ENCODE measurements at regions not wholly inside any gene's neighbourhood (a gene's known extent, or its start where the extent isn't known, plus 50 kb on each side); places are given as distances from the start of the nearest gene placed in this dataset.

DNA sequence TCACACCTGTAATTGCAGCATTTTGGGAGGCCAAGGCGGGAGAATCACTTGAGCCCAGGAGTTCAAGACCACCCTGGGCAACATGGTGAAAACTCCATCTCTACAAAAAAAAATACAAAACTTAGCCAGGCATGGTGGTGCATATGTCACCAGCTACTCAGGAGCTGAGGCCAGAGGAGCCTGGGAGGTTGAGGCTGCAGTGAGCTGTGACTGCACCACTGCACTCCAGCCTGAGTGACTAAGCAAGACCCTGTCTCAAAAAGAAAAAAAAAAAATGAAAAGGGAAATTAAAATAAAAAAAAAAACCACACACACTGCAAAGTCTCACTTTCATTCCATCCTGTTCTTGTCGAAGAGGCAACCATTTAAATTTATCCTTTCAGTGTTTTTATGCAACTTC, 100.8 kb upstream of the PIAS1 start (continued):
- TF ChIP-seq JUNB (IDR thresholded peaks at IDR 0.05; ENCODE audit: unreplicated experiment) (no peak), ZNF114 (CRISPR knock-in tag; IDR thresholded peaks at IDR 0.05) (no peak), CREB1 (CRISPR knock-in tag; IDR thresholded peaks at IDR 0.05; ENCODE audit: low read depth) (no peak), STAT1 (IDR thresholded peaks at IDR 0.05; ENCODE audit: unreplicated experiment) (no peak), EZH2 (IDR thresholded peaks at IDR 0.05; ENCODE audit: low read depth, unreplicated experiment) (no peak), EZH2phosphoT487 (IDR thresholded peaks at IDR 0.05; ENCODE audit: unreplicated experiment) (no peak)
- TF ChIP-seq, protein P1, sequence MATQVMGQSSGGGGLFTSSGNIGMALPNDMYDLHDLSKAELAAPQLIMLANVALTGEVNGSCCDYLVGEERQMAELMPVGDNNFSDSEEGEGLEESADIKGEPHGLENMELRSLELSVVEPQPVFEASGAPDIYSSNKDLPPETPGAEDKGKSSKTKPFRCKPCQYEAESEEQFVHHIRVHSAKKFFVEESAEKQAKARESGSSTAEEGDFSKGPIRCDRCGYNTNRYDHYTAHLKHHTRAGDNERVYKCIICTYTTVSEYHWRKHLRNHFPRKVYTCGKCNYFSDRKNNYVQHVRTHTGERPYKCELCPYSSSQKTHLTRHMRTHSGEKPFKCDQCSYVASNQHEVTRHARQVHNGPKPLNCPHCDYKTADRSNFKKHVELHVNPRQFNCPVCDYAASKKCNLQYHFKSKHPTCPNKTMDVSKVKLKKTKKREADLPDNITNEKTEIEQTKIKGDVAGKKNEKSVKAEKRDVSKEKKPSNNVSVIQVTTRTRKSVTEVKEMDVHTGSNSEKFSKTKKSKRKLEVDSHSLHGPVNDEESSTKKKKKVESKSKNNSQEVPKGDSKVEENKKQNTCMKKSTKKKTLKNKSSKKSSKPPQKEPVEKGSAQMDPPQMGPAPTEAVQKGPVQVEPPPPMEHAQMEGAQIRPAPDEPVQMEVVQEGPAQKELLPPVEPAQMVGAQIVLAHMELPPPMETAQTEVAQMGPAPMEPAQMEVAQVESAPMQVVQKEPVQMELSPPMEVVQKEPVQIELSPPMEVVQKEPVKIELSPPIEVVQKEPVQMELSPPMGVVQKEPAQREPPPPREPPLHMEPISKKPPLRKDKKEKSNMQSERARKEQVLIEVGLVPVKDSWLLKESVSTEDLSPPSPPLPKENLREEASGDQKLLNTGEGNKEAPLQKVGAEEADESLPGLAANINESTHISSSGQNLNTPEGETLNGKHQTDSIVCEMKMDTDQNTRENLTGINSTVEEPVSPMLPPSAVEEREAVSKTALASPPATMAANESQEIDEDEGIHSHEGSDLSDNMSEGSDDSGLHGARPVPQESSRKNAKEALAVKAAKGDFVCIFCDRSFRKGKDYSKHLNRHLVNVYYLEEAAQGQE (IDR thresholded peaks at IDR 0.05; ENCODE audit: unreplicated experiment), result no peak
- TF ChIP-seq, protein P2, sequence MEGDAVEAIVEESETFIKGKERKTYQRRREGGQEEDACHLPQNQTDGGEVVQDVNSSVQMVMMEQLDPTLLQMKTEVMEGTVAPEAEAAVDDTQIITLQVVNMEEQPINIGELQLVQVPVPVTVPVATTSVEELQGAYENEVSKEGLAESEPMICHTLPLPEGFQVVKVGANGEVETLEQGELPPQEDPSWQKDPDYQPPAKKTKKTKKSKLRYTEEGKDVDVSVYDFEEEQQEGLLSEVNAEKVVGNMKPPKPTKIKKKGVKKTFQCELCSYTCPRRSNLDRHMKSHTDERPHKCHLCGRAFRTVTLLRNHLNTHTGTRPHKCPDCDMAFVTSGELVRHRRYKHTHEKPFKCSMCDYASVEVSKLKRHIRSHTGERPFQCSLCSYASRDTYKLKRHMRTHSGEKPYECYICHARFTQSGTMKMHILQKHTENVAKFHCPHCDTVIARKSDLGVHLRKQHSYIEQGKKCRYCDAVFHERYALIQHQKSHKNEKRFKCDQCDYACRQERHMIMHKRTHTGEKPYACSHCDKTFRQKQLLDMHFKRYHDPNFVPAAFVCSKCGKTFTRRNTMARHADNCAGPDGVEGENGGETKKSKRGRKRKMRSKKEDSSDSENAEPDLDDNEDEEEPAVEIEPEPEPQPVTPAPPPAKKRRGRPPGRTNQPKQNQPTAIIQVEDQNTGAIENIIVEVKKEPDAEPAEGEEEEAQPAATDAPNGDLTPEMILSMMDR (conservative IDR thresholded peaks at IDR 0.05; ENCODE audit: low read depth in 2 of 2), result no peak

DNA sequence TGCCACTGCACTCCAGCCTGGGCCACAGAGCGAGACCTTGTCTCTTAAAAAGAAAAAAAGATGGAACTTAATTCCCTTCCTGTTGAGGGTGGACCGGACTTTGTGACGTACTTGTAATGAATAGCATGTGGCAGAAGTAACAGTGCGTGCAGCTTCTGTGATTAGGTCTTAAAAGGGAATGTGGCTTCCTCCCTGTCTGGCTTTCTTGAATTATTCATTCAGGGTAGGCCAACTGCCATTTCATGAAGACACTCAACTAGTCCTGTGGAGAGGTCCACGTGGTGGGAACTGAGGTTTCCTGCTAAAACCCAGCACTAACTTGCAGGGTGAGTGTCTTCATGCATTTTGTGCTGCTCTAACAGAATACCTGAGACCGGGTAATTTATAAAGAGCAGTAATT, 98.9 kb upstream of the PIAS1 start:
- Histone ChIP-seq H3F3A (replicated peaks; ENCODE audit: low read depth) (no peaks in the 10 kb centered on the region), H4K20me1 (replicated peaks; ENCODE audit: insufficient read depth) (no peaks in the 10 kb centered on the region), H2AFZ (no peak overlapping the region), H3K27ac (ENCODE audit: low read depth) (no peak overlapping the region), H3K79me2 (replicated peaks; ENCODE audit: insufficient read depth) (no peaks in the 10 kb centered on the region), H3K9me2 (ENCODE audit: insufficient read depth) (0 out of 2 replicates have a peak, but pooled peaks cover 6% of the 10 kb centered on the region), H3K36me3 (ENCODE audit: insufficient read depth) (no peaks in the 10 kb centered on the region; the same call in 1 of the 2 replicates), H3K4me2 (no peak overlapping the region), H3K4me1 (ENCODE audit: insufficient read depth) (no peaks in the 10 kb centered on the region), H3K4me3 (no peak overlapping the region), H3K27me3 (ENCODE audit: insufficient read depth) (no peaks in the 10 kb centered on the region)
- Mint-ChIP-seq H3K4me3 (no peak overlapping the region), H3K27ac (no peak overlapping the region), H3K36me3 (ENCODE audit: low read depth) (no peaks in the 10 kb centered on the region), H3K27me3 (ENCODE audit: insufficient read depth, low read depth, poor library complexity) (no peaks in the 10 kb centered on the region), H3K9me3 (peaks cover 4% of the 10 kb centered on the region; the same call in 1 of the 3 replicates), H3K4me1 (no peaks in the 10 kb centered on the region; the same call in 2 of the 3 replicates)
- DNase-seq (ENCODE audit: low spot score) (no peak), ATAC-seq (no peak)
- no peak for TF ChIP-seq POLR2AphosphoS5 (IDR thresholded peaks at IDR 0.05; ENCODE audit: low read depth)
- TF ChIP-seq JUNB (IDR thresholded peaks at IDR 0.05; ENCODE audit: unreplicated experiment), result no peak
